GM21360 (cell line): ENCODE measurements at regions not wholly inside any gene's neighbourhood (a gene's known extent, or its start where the extent isn't known, plus 50 kb on each side); places are given as distances from the start of the nearest gene placed in this dataset.

ENCODE experiments used
- ATAC-seq: cut with Tn5 transposase; IDR thresholded peaks from one replicate; pipeline ENCODE4 v1.9.1; 2021; ENCODE audit warnings: mild to moderate bottlenecking, moderate library complexity; ENCODE audit not compliant: unreplicated experiment

GRCh38 chr5:174326372-174326771 lies 280.9 kb downstream of the NSG2 start:
- ATAC-seq: no peak

GRCh38 chr5:174327317-174327864 lies 281.9 kb downstream of the NSG2 start:
- ATAC-seq: peak; percentile 56

- no peak for ATAC-seq
Observed at GRCh38 chr5:174327896-174328295, 282.4 kb downstream of the NSG2 start.

- ATAC-seq: no peak
Observed at GRCh38 chr5:174328631-174329299, 283.3 kb downstream of the NSG2 start.

GRCh38 chr5:174329738-174330137 lies 284.2 kb downstream of the NSG2 start:
- ATAC-seq: no peak

GRCh38 chr5:174335682-174336364 lies 290.3 kb downstream of the NSG2 start:
- no peak for ATAC-seq

GRCh38 chr5:174336479-174336878 lies 291.0 kb downstream of the NSG2 start:
- no peak for ATAC-seq

GRCh38 chr5:174337276-174338184 lies 292.0 kb downstream of the NSG2 start:
- no peak for ATAC-seq

- no peak for ATAC-seq
Observed at GRCh38 chr5:174338185-174339010, 292.9 kb downstream of the NSG2 start.

- no peak for ATAC-seq
Observed at GRCh38 chr5:174339130-174339529, 293.6 kb downstream of the NSG2 start.

GRCh38 chr5:174340226-174340625 lies 294.7 kb downstream of the NSG2 start:
- ATAC-seq: no peak

- ATAC-seq: no peak
Observed at GRCh38 chr5:174342696-174343095, 297.2 kb downstream of the NSG2 start.

GRCh38 chr5:174343826-174344225 lies 298.3 kb downstream of the NSG2 start:
- ATAC-seq: no peak

GRCh38 chr5:174344335-174344734 lies 298.8 kb downstream of the NSG2 start:
- no peak for ATAC-seq

- no peak for ATAC-seq
Observed at GRCh38 chr5:174347183-174347582, 301.7 kb downstream of the NSG2 start.

- no peak for ATAC-seq
Observed at GRCh38 chr5:174348311-174348981, 302.9 kb downstream of the NSG2 start.

GRCh38 chr5:174352681-174353080 lies 307.2 kb downstream of the NSG2 start:
- no peak for ATAC-seq

- no peak for ATAC-seq
Observed at GRCh38 chr5:174354571-174354970, 309.1 kb downstream of the NSG2 start.

GRCh38 chr5:174355208-174355612 lies 309.7 kb downstream of the NSG2 start:
- no peak for ATAC-seq

- no peak for ATAC-seq
Observed at GRCh38 chr5:174355995-174356394, 310.5 kb downstream of the NSG2 start.
